HEK293T (cell line): ENCODE measurements at regions not wholly inside any gene's neighbourhood (a gene's known extent, or its start where the extent isn't known, plus 50 kb on each side); places are given as distances from the start of the nearest gene placed in this dataset.
"Not testable (repeated sequence)": the region's sequence is repeated elsewhere in the genome, so short reads cannot be mapped to it uniquely, and the experiment has no call there.

Experiments used
- CTCF ChIA-PET: fragments of 350-600 bp; formaldehyde crosslinking; extraction: SDS; loops from one replicate; lab custom pipeline; 2021; ENCODE audit warnings: antibody characterized with exemption, inconsistent platforms; lab: Yijun Ruan, JAX
- POLR2A ChIA-PET: fragments of 350-600 bp; formaldehyde crosslinking; extraction: SDS; loops from one replicate; lab custom pipeline; 2020; ENCODE audit warnings: antibody characterized with exemption, inconsistent platforms; lab: Yijun Ruan, JAX
- DNase-seq: peaks from one replicate; pipeline ENCODE4 v3.0.0; 2012; ENCODE audit warnings: mixed read lengths; ENCODE audit errors: extremely low spot score
- ARNT ChIP-seq: fragments of 450-650 bp; IDR thresholded peaks from 2 replicates; pipeline ENCODE4 v1.6.1; 2017; ENCODE audit warnings: mild to moderate bottlenecking
- BHLHE40 ChIP-seq: fragments of 450-650 bp; IDR thresholded peaks from 2 replicates; pipeline ENCODE4 v1.6.1; 2016; ENCODE audit warnings: mild to moderate bottlenecking, moderate library complexity, borderline replicate concordance
- CTBP1 ChIP-seq: fragments of 450-650 bp; IDR thresholded peaks from 2 replicates; pipeline ENCODE4 v1.6.1; 2016; ENCODE audit warnings: borderline replicate concordance
- ELF4 ChIP-seq: fragments of 450-650 bp; IDR thresholded peaks from 2 replicates; pipeline ENCODE4 v1.6.1; 2017; ENCODE audit warnings: antibody characterized with exemption
- FOXA1 ChIP-seq: fragments of 450-650 bp; IDR thresholded peaks from 2 replicates; pipeline ENCODE4 v1.6.1; 2016; ENCODE audit warnings: mild to moderate bottlenecking
- FOXK2 ChIP-seq: fragments of 450-650 bp; IDR thresholded peaks from 2 replicates; pipeline ENCODE4 v1.6.1; 2016; ENCODE audit warnings: mild to moderate bottlenecking
- FOXM1 ChIP-seq: fragments of 450-650 bp; IDR thresholded peaks from 2 replicates; pipeline ENCODE4 v1.6.1; 2017; ENCODE audit warnings: mild to moderate bottlenecking, borderline replicate concordance
- HDGF ChIP-seq: fragments of 450-650 bp; IDR thresholded peaks from 2 replicates; pipeline ENCODE4 v1.6.1; 2017; ENCODE audit warnings: antibody characterized with exemption, borderline replicate concordance
- L3MBTL2 ChIP-seq: fragments of 450-650 bp; conservative IDR thresholded peaks from 2 replicates; pipeline ENCODE4 v1.6.1; 2016; ENCODE audit warnings: mild to moderate bottlenecking
- LEF1 ChIP-seq: fragments of 450-650 bp; IDR thresholded peaks from 2 replicates; pipeline ENCODE4 v1.6.1; 2017; ENCODE audit warnings: mild to moderate bottlenecking, borderline replicate concordance
- NFRKB ChIP-seq: fragments of 450-650 bp; IDR thresholded peaks from 2 replicates; pipeline ENCODE4 v1.6.1; 2016; ENCODE audit warnings: mild to moderate bottlenecking, moderate library complexity
- PKNOX1 ChIP-seq: fragments of 450-650 bp; IDR thresholded peaks from 2 replicates; pipeline ENCODE4 v1.6.1; 2016
- SP1 ChIP-seq: fragments of 450-650 bp; IDR thresholded peaks from 2 replicates; pipeline ENCODE4 v1.6.1; 2017
- SUZ12 ChIP-seq: fragments of 450-650 bp; IDR thresholded peaks from 2 replicates; pipeline ENCODE4 v1.6.1; 2016; ENCODE audit warnings: mild to moderate bottlenecking
- TARDBP ChIP-seq: fragments of 450-650 bp; IDR thresholded peaks from 2 replicates; pipeline ENCODE4 v1.6.1; 2016
- ZNF384 ChIP-seq: fragments of 450-650 bp; IDR thresholded peaks from 2 replicates; pipeline ENCODE4 v1.6.1; 2016

DNA sequence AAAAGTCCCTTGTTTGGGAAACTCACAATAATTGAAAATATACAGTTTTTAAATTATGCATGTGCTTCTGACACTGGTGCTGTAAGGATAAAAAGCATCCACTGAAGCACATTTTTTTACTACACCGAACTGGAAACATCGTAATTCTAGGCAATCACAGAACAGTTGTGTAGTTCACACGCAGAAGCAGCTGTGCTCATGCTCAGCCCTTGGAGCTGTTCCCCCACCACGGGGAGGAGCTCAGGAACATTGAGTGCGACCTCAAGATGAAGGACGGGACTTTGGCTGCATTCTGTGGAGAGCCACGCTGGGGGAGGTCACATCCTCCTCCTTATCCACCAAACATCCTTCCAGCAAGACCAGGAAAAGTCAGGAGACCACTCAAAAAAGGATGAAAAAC, 466.3 kb upstream of the CDH4 start:
- DNase-seq, result no peak
- CTCF ChIA-PET, result no interaction called here
- POLR2A ChIA-PET, result no interaction called here
- TF ChIP-seq SUZ12, result no peak
- no peak for TF ChIP-seq PKNOX1
- TF ChIP-seq LEF1, result no peak
- TF ChIP-seq BHLHE40, result no peak
- no peak for TF ChIP-seq SP1
- no peak for TF ChIP-seq L3MBTL2
- no peak for TF ChIP-seq ZNF384

DNA sequence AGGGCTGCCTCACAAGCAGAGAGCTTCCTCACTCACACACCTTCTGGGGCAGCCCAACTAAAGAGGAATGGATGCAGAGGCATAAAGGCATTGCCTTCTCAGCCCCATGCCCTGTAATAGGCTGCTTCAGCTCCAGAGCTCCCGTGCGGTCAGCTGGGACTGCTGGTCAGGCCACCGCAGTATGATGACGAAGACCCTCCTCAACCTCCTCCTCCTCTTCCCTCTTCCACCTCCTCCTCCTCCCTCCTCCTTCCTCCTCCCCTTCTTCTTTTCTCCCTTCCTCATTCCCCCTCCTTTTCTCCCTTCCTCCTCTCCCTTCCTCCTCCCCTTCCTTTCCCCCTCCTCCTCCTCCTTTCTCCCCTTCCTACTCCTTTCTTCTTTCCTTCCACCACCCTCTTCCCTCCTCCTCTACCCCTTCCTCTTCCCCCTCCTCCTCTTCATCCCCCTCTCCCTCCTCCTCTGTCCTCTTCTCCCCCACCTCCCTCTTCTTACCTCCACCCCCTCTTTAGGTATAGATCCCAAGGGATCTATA, 465.3 kb upstream of the CDH4 start:
- DNase-seq, result no peak
- TF ChIP-seq HDGF, result no peak
- TF ChIP-seq LEF1, result no peak
- TF ChIP-seq BHLHE40, result no peak
- TF ChIP-seq SP1, result no peak
- ChIA-PET POLR2A (no interaction called here), CTCF (no interaction called here)

DNA sequence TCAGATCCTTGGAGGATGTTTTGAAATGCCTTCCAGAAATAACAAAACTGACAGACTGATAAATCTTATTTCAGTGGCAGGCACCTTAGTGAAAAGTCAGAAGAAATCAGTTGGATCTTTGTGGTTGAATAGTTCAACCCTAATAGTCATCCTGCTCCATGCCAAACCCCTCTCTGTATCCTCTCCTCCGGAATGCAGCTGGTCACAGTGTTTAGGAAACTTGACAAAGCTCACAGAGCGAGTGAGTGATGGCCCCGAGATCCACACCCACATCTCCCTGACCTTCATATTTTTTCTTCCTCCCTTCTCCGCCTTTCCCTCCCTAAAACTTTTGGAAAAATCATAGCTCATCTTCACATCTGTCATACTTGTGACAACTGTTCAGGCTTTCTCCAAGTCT, 464.8 kb upstream of the CDH4 start:
- no peak for DNase-seq
- CTCF ChIA-PET, result no interaction called here
- POLR2A ChIA-PET, result no interaction called here
- no peak for TF ChIP-seq NFRKB
- TF ChIP-seq ARNT, result no peak
- no peak for TF ChIP-seq SP1
- TF ChIP-seq FOXA1, result no peak
- TF ChIP-seq HDGF, result no peak
- TF ChIP-seq LEF1, result no peak
- no peak for TF ChIP-seq FOXM1
- no peak for TF ChIP-seq TARDBP
- no peak for TF ChIP-seq L3MBTL2
- no peak for TF ChIP-seq SUZ12

DNA sequence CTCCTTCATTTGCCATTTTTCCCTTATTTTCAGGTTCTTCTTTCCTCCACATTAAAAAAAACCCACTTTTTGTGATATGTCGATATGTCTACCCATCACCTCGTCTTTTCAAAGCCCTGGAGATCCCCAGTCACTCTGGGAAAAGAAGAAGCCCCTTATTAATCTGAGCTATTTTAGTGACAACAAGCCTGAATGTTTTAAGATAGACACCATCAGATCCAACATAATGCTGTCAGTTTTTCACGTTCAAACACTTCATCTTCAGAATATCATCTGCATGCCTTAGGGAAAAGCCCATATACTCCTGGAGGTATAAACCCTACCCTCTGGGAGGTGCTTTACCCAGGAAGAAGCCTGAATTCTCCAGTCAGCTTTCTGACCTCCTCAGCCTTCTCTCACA, 464.0 kb upstream of the CDH4 start:
- CTCF ChIA-PET, result no interaction called here
- no peak for DNase-seq
- no peak for TF ChIP-seq ARNT
- no peak for TF ChIP-seq BHLHE40
- TF ChIP-seq CTBP1, result no peak
- TF ChIP-seq SUZ12, result no peak
- no peak for TF ChIP-seq PKNOX1
- TF ChIP-seq TARDBP, result no peak
- TF ChIP-seq LEF1, result no peak
- no peak for TF ChIP-seq SP1
- TF ChIP-seq L3MBTL2, result no peak
- no peak for TF ChIP-seq FOXA1
- TF ChIP-seq HDGF, result no peak
- no peak for TF ChIP-seq ELF4
- no peak for TF ChIP-seq NFRKB
- TF ChIP-seq ZNF384, result no peak
- TF ChIP-seq FOXM1, result no peak
- no peak for TF ChIP-seq FOXK2
- POLR2A ChIA-PET, result no interaction called here

DNA sequence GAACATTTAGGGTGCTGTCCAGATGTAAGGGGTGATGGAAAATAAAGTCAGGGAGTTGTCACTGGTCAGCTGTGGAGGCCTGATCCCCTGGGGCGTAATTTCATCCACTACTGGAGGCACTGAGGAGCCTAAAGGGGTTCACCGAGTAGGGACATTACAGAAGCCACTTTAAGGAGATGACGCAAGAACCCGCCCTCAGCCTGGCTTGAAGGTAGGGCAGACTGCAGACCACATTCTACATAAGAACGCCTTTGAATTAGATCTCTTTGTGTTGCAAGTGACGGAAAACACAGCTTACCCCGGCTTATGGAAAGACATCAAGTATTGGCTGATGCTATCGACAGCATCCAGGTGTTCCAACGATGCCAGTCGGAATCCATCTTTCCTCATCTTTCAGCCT, 462.7 kb upstream of the CDH4 start:
- TF ChIP-seq FOXM1, result no peak
- no peak for TF ChIP-seq PKNOX1
- TF ChIP-seq SUZ12, result no peak
- POLR2A ChIA-PET, result no interaction called here
- DNase-seq, result no peak
- CTCF ChIA-PET, result no interaction called here

DNA sequence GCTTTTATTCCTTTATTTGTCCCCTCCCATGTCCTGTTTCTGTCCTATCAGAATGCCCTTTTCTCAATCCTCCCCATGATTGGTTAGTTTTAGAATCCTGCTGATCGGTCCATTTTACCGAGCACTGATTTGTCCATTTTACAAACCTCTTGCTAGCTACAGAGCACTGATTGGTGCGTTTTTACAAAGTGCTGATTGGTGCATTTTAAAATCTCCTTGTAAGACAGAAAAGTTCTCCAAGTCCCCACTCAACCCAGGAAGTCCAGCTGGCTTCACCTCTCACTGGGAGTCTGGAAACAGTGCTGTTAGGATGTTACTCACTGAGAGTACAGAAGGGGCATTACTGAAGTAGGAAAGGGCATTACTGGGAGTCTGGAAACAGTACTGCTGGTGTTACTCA, 461.7 kb upstream of the CDH4 start:
- DNase-seq, CTCF ChIA-PET, POLR2A ChIA-PET: not testable (repeated sequence)

GRCh38 chr20:60791823-60792222, 460.2 kb upstream of the CDH4 start:
- ChIA-PET POLR2A (no interaction called here), CTCF (no interaction called here)
- TF ChIP-seq BHLHE40 (no peak), NFRKB (no peak), ELF4 (no peak)
- DNase-seq, result no peak

DNA sequence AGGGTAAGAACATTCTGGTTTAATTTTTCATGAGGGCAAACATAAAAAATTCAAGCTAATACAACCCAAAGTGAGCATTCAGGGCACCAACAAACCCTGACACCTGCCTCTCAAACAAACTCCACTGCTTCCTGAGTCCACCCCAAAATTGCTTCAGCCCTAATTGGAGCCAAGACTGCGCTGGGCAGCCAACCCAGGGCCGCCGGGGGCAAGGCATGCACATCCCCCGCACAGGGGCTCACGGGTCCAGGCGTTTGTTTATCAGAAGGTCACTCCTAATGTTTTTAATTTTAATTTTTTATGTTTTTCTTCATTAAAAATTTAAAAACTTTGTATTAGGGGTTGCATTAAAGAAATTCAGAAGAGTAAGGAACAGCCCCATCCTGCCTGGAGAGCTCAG, 459.1 kb upstream of the CDH4 start:
- POLR2A ChIA-PET, result no interaction called here
- DNase-seq, result no peak
- TF ChIP-seq L3MBTL2, result no peak
- no peak for TF ChIP-seq NFRKB
- no peak for TF ChIP-seq BHLHE40
- TF ChIP-seq FOXK2, result no peak
- TF ChIP-seq HDGF, result no peak
- no peak for TF ChIP-seq FOXM1
- no peak for TF ChIP-seq ZNF384
- CTCF ChIA-PET, result no interaction called here
